KBM-7 (cell line): ENCODE measurements at regions not wholly inside any gene's neighbourhood (a gene's known extent, or its start where the extent isn't known, plus 50 kb on each side); places are given as distances from the start of the nearest gene placed in this dataset.
"Not testable (repeated sequence)": the region's sequence is repeated elsewhere in the genome, so short reads cannot be mapped to it uniquely, and the experiment has no call there.

Experiments
- DNase-seq: peaks from one replicate; pipeline ENCODE4 v3.0.0-alpha.2; 2015
- in situ Hi-C: fragments of 300-500 bp; cut with MboI; formaldehyde crosslinking; loops from 2 replicates; pipeline ENCODE4 v1.14.3; 2020; ENCODE audit warnings: low sequenced_read_pairs, low pct_unique_long_range_greater_than_20kb, mixed read lengths

GRCh38 chr2:49861821-49862220, 707.5 kb upstream of the FSHR start:
- DNase-seq = no peak
- in situ Hi-C loops = no loop called here

GRCh38 chr2:49860834-49861233, 706.5 kb upstream of the FSHR start:
- no peak for DNase-seq
- in situ Hi-C loops = no loop called here

DNA sequence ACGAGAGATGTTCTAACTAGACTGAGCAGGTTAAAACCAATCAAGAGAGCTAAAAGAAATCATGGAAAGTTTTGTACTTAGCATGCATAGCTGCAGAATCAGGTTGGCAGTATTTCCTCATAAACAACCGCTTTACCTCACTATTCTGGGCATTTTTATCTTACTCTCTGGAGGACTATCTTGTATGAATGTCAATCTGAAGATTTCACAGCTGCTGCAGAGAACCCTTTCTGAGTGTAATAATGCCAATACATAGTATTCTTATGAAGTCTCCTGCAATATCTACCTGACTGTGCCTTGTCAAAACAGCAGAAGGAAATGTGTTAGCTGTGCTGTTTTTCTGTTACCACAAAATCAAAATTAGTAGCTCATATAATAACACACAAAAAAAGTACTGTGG, 705.9 kb upstream of the FSHR start:
- no peak for DNase-seq
- in situ Hi-C loops = no loop called here

- in situ Hi-C loops = no loop called here
- DNase-seq = no peak
These were observed 704.3 kb upstream of the FSHR start for GRCh38 chr2:49858657-49859056.

DNA sequence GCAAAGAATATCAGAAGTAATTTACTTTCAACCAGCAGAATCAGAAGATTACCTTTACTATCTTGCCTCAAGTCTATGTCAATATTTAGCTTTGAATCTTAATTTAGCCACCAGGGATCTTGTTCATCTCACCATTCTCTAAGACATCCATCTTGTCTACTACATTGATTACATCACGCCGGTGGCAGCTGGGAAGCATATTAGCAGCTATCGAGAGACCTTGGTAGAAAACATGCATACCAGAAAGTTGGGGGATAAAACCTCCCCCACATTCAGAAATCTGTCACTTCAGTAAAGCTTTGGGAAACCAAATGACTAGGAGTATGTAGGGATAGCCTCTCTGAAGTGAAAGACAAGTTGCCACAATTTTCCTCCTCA, 703.8 kb upstream of the FSHR start:
- DNase-seq = no peak
- in situ Hi-C loops = no loop called here

- no peak for DNase-seq
- in situ Hi-C loops = no loop called here
These were observed 703.2 kb upstream of the FSHR start for GRCh38 chr2:49857371-49858112.

DNA sequence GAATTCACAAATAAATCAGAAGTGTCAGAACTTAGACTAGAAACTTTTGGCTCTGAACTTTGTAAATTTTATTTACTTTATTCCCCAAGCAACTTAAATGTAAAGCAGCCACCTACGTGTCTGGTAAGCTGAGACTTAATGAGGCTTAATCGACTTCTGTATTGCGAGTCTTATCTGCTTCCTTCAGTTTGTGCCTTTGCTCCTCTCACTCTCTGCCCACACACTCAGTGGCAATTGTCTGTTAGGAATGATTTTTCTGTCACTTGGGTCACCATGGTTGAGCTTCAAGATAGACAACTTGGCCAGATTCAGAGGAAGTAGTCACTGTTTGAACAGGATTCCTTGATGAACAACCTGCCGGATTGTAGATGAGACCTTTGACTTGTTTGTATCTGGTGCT, 691.4 kb upstream of the FSHR start:
- no peak for DNase-seq
- in situ Hi-C loops = no loop called here

GRCh38 chr2:49845021-49845420, 690.7 kb upstream of the FSHR start:
- in situ Hi-C loops = no loop called here
- DNase-seq = no peak

DNA sequence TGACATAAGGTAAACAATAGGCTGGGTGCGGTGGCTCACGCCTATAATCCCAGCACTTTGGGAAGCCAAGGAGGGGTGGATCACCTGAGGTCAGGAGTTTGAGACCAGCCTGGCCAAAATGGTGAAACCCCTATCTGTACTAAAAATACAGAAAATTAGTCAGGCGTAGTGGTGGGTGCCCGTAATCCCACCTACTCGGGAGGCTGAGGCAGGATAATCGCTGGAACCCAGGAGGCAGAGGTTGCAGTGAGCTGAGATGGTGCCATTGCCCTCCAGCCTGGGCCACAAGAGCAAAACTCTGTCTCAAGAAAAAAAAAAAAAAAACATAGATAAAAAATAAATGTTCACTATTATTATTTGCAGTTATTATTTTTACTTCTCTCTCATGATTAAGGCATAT, 689.8 kb upstream of the FSHR start:
- in situ Hi-C loops, DNase-seq: not testable (repeated sequence)

DNA sequence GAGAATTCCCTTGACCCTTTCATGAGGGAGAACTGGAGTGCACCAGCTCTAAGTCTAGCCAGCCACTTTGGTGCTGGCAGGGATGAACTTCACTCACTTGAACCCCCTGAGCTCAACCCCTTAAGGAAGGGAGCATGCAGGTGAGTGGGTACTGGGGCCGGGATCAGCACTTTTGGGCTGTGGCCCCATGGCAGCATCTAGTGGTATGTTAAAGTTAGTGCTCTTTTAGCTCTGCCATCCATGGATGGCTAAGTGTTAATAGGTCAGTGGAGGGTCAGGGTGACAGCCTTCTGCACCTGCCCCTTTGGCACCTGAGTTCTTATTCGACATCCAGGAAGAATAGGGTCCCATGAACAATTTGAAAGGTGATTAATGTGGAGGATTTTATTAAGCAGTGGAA, 689.0 kb upstream of the FSHR start:
- DNase-seq = no peak
- in situ Hi-C loops = no loop called here

- in situ Hi-C loops = no loop called here
- no peak for DNase-seq
These were observed 686.2 kb upstream of the FSHR start for GRCh38 chr2:49840428-49840975.

- DNase-seq = no peak
- in situ Hi-C loops = no loop called here
These were observed 685.5 kb upstream of the FSHR start for GRCh38 chr2:49839818-49840217.

GRCh38 chr2:49837561-49838293, 683.4 kb upstream of the FSHR start:
- in situ Hi-C loops = no loop called here
- DNase-seq = no peak

GRCh38 chr2:49836017-49836416, 681.7 kb upstream of the FSHR start:
- in situ Hi-C loops = no loop called here
- no peak for DNase-seq

GRCh38 chr2:49834433-49834832, 680.1 kb upstream of the FSHR start:
- DNase-seq = no peak
- in situ Hi-C loops = no loop called here

DNA sequence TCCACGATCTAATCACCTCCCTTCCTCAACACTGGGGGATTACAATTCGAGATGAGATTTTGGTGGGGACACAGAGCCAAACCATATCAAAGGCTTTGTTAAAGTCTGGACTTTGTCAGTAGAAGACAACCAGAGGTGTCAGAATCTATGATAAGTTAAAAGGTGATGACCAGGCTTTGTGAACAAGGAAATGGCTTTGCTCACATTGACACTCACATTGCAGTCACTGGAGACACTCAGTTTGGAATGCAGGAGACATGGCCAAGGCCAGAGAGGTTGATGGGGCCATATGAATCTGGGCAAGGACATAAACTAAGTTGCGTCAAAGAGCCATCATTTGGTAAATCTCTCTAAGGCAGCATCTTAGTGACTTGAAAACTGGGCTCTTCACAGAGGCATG, 678.2 kb upstream of the FSHR start:
- in situ Hi-C loops = no loop called here
- DNase-seq = no peak

DNA sequence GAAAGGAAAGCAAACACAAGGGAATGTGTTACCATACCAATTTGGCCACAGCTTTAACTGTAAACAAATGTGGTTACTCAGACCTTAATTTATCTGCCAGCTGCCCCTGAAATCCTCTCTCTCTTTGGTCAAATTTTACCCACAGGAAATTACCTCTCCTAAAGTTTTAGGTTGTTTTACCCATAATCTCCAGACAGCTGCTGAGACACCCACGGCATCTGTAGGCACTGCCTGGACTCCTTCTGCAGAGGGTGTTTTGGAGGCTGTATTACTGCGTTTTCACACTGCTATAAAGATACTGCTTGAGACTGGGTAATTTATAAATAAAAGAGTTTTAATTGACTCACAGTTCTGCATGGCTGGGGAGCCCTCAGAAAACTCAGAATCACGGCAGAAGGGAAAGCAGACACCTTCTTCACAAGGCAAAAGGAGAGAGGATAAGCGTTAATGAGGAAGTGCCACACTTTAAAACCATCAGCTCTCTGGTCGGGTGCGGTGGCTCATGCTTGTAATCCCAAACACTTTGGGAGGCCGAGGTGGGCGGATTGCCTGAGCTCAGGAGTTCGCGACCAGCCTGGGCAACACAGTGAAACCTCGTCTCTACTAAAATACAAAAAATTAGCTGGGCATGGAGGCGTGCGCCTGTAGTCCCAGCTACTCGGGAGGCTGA, 677.5 kb upstream of the FSHR start:
- no peak for DNase-seq
- in situ Hi-C loops = no loop called here

DNA sequence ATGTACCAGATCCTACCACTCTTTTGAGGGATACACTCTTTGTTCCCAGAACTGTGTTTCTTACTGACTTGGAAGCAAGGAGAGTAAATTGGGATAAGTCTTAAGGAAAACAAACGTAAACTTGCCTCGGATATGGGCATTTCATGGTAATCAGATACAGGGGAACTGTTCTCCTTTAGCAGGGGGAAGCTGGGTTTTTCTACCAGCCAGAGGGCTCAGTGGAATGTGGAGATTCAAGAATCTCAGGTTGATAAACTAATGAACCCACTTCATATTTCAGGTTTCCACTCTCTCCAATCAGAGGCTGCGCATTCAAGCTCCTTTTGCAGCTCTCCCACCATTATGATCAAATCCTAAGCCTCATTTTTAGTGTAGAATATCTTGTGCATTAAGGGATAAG, 676.5 kb upstream of the FSHR start:
- DNase-seq = no peak
- in situ Hi-C loops = no loop called here

DNA sequence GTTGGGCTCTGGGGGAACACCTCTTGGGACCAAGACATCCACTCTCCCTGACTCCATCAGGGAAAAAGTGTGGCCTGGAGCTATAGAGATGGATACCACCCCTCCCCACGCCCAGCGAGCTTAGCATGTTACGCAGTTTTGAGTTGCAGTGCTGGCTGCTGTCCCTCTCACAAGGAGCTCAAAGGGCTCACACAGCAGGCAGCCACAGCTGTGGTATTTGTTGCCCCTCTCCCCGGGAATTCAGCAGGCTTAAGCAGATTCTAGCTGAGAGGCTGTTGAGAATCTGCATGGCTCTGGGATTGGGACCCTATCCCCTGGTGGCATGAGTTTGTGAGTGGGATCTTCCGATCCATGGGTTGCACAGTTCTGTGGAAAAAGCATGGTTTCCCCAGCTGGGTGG, 673.1 kb upstream of the FSHR start:
- in situ Hi-C loops = no loop called here
- no peak for DNase-seq

DNA sequence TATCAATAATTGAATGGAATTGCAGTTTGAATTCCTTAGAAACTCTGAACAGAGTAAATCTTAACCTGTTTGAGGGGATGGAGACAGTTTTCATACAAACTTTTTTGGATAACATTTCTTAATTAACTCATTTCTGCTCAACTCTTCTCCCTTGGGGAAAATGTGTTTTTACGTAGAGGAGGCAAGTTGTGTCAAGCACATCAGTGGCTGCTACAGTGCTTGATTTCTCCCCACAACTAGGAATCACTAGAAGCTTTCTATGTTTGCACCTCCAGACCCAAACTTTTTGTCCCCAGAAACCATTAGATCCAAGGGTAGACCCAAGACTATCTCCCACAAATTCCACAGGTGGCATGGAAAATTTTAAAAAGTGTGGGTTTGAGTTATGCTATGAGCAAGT, 658.9 kb upstream of the FSHR start:
- no peak for DNase-seq
- in situ Hi-C loops = no loop called here
